OCI-LY7 (cell line): ENCODE measurements at regions not wholly inside any gene's neighbourhood (a gene's known extent, or its start where the extent isn't known, plus 50 kb on each side); places are given as distances from the start of the nearest gene placed in this dataset.

ENCODE experiments used
- BruUV-seq: library from RNA; stranded (reverse); fragments of 400-500 nt; replicated peaks from 2 replicates; lab custom pipeline; 2021; lab: Mats Ljungman, UMichigan
- CTCF ChIA-PET: fragments of 300-600 bp; sonication (Branson Sonifier 250); formaldehyde crosslinking; loops from one replicate; lab custom pipeline; 2022; ENCODE audit warnings: antibody characterized with exemption; ENCODE audit not compliant: unreplicated experiment; lab: Charles Lee
- POLR2A ChIA-PET: fragments of 300-600 bp; sonication (Branson Sonifier 250); formaldehyde crosslinking; loops from one replicate; lab custom pipeline; 2022; ENCODE audit warnings: antibody characterized with exemption; lab: Charles Lee
- DNase-seq: peaks from one replicate; pipeline ENCODE4 v3.0.0-alpha.2; 2015; ENCODE audit warnings: low spot score
- H2AFZ ChIP-seq: fragments of 200-600 bp; sonication (generic), shearing (Covaris generic); 2 replicates; pipeline ENCODE4 v1.6.1; 2014; ENCODE audit warnings: mild to moderate bottlenecking, antibody characterized with exemption, low read length, moderate library complexity
- H3K27ac ChIP-seq: fragments of 200-600 bp; sonication (generic); 2 replicates; pipeline ENCODE4 v1.5.1; 2014; ENCODE audit warnings: mixed run types, low read depth, mild to moderate bottlenecking, moderate library complexity, low read length, inconsistent platforms; ENCODE audit not compliant: poor library complexity, severe bottlenecking
- H3K36me3 ChIP-seq: fragments of 200-600 bp; sonication (generic); 2 replicates; pipeline ENCODE4 v1.6.1; 2014; ENCODE audit warnings: mild to moderate bottlenecking, antibody characterized with exemption, low read length, moderate library complexity, mixed read lengths; ENCODE audit not compliant: insufficient read depth
- H3K4me1 ChIP-seq: fragments of 200-600 bp; sonication (generic); 2 replicates; pipeline ENCODE4 v1.5.1; 2014; ENCODE audit warnings: mild to moderate bottlenecking, low read length; ENCODE audit not compliant: insufficient read depth, poor library complexity, severe bottlenecking
- H3K4me2 ChIP-seq: fragments of 200-600 bp; sonication (generic); 2 replicates; pipeline ENCODE4 v1.6.1; 2014; ENCODE audit warnings: mild to moderate bottlenecking, low read length
- H3K4me3 ChIP-seq: fragments of 200-600 bp; sonication (generic); 2 replicates; pipeline ENCODE4 v1.5.1; 2014; ENCODE audit warnings: mild to moderate bottlenecking, low read depth, low read length; ENCODE audit not compliant: poor library complexity, severe bottlenecking
- H3K79me2 ChIP-seq: fragments of 200-600 bp; sonication (generic); 2 replicates; pipeline ENCODE4 v1.6.1; 2016; ENCODE audit warnings: low read depth, mild to moderate bottlenecking, low read length, moderate library complexity, mixed read lengths; ENCODE audit not compliant: insufficient read depth
- H3K9me2 ChIP-seq: fragments of 200-600 bp; sonication (generic); 2 replicates; pipeline ENCODE4 v1.6.1; 2016; ENCODE audit warnings: mild to moderate bottlenecking, low read length, mixed read lengths; ENCODE audit not compliant: insufficient read depth
- H3K9me3 ChIP-seq: fragments of 200-600 bp; sonication (generic); 2 replicates; pipeline ENCODE4 v1.6.1; 2014; ENCODE audit warnings: mild to moderate bottlenecking, mixed run types, low read length, mixed read lengths
- H4K20me1 ChIP-seq: fragments of 200-600 bp; sonication (generic); 2 replicates; pipeline ENCODE4 v1.6.1; 2014; ENCODE audit warnings: mild to moderate bottlenecking, antibody characterized with exemption, low read length, moderate library complexity, mixed read lengths; ENCODE audit not compliant: insufficient read depth
- EZH2phosphoT487 ChIP-seq: fragments of 200-600 bp; sonication (generic); IDR thresholded peaks from 2 replicates; pipeline ENCODE4 v1.6.1; 2018; ENCODE audit warnings: low read depth, borderline replicate concordance, mild to moderate bottlenecking, mixed run types, antibody characterized with exemption, low read length, moderate library complexity, mixed read lengths
- intact Hi-C: fragments of 100-400 bp; cut with micrococcal nuclease; formaldehyde crosslinking; loops from one replicate; pipeline ENCODE4 v1.10.0; 2022; ENCODE audit not compliant: unreplicated experiment
- TF ChIP-seq, protein P1 (sequence below): fragments of 200-600 bp; sonication (generic); conservative IDR thresholded peaks from 2 replicates; pipeline ENCODE4 v1.5.1; 2014; ENCODE audit warnings: mild to moderate bottlenecking, antibody characterized with exemption, low read length, moderate library complexity, mixed read lengths

DNA sequence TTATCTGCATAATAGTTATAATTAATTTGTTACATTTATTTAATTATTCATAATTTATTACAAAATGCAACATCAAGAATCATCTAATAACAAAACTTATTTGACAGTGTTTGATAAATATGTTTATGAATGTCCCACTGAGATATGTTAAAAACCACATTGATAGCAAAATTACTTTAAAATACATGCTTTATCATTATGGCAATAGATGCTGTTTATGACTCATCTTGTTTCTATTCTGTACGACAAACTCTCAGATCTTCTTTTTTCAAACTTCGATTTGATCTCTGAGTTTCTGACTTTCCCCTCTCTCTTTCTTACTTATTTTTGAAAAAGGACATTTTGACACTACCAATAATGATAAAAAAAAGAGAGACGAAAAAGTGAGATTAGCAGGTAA is 56.8 kb upstream of the LRRK2 start:
- Histone ChIP-seq H2AFZ (no peak overlapping the region), H3K4me2 (no peak overlapping the region)

DNA sequence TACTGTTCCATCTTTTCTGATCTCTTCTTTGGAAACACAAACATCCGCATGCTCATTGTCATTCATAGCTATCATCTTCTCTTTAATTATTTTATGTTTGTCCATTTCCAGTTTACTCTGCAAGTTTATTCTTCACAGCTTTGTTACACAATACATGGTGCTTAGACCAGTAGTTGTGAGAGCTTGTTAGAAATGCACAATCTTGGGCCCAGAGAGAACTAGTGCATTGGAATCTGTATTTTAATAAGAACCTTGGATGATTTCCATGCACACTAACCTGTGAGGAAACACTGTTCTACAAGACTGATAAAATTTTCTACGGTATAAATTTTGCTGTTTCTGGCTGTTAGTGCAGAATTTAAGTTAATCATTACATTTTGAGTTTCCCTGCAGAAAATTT is 59.3 kb upstream of the SLC2A13 start:
- no peaks in the 10 kb centered on the region for H3K9me2 ChIP-seq
- no peaks in the 10 kb centered on the region; the same call in 1 of the 2 replicates for H3K36me3 ChIP-seq
- no peak overlapping the region for H3K4me2 ChIP-seq
- POLR2A ChIA-PET: interaction anchor here (0.7 to 1.4 kb wide), 2 partner anchors 9 to 28 kb away, joined by 3 to 7 read pairs; no protein-coding TSS in a partner anchor
- no peak for DNase-seq
- H3K27ac ChIP-seq: no peak overlapping the region
- CTCF ChIA-PET: no interaction called here
- H3K4me1 ChIP-seq: no peaks in the 10 kb centered on the region
- H3K9me3 ChIP-seq: peaks cover 51% of the 10 kb centered on the region
- H3K79me2 ChIP-seq: no peaks in the 10 kb centered on the region
- H4K20me1 ChIP-seq: no peaks in the 10 kb centered on the region
- intact Hi-C loops: no loop called here
- TF ChIP-seq EZH2phosphoT487: no peak
- TF ChIP-seq, protein P1, sequence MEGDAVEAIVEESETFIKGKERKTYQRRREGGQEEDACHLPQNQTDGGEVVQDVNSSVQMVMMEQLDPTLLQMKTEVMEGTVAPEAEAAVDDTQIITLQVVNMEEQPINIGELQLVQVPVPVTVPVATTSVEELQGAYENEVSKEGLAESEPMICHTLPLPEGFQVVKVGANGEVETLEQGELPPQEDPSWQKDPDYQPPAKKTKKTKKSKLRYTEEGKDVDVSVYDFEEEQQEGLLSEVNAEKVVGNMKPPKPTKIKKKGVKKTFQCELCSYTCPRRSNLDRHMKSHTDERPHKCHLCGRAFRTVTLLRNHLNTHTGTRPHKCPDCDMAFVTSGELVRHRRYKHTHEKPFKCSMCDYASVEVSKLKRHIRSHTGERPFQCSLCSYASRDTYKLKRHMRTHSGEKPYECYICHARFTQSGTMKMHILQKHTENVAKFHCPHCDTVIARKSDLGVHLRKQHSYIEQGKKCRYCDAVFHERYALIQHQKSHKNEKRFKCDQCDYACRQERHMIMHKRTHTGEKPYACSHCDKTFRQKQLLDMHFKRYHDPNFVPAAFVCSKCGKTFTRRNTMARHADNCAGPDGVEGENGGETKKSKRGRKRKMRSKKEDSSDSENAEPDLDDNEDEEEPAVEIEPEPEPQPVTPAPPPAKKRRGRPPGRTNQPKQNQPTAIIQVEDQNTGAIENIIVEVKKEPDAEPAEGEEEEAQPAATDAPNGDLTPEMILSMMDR: no peak
- no peak overlapping the region for H2AFZ ChIP-seq
- no TSS peak for BruUV-seq
- H3K4me3 ChIP-seq: no peak overlapping the region

More for the DNA sequence above, 56.8 kb upstream of the LRRK2 start:
- Histone ChIP-seq H3K79me2 (no peaks in the 10 kb centered on the region), H3K9me2 (no peaks in the 10 kb centered on the region), H3K4me1 (no peaks in the 10 kb centered on the region), H3K4me3 (no peak overlapping the region), H3K36me3 (no peaks in the 10 kb centered on the region; the same call in 1 of the 2 replicates), H3K9me3 (peaks cover 25% of the 10 kb centered on the region), H3K27ac (no peak overlapping the region), H4K20me1 (no peaks in the 10 kb centered on the region)
- intact Hi-C loops: no loop called here
- BruUV-seq: no TSS peak
- POLR2A ChIA-PET: interaction anchor here (1.1 kb wide), 1 partner anchor 20 kb away, joined by 3 read pairs; no protein-coding TSS in a partner anchor
- no peak for DNase-seq
- CTCF ChIA-PET: no interaction called here
- no peak for TF ChIP-seq EZH2phosphoT487
- TF ChIP-seq, protein P1: no peak

DNA sequence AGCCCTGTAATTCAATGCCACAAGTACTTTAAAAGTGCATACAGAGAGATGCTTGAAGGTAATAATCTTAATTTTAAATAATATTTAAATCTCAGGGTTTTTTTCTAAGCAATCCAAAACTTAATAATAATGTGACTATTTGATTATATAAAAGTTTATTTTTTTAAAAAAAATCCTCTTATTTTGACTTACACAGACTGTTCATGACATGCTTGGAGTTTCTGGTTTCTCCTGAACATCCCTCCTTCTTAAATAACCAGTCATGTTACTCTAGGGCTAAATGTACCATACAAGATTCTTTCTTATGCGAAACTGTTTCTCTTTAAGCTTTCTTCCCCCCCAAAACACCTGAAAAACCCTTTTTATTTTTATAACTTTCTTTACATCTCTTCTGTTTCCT is 58.2 kb upstream of the SLC2A13 start:
- peak; percentile 42 for DNase-seq
- ChIA-PET CTCF (no interaction called here), POLR2A (interaction anchor here (0.6 to 1.4 kb wide), 2 partner anchors 29 to 83 kb away, joined by 3 to 7 read pairs; no protein-coding TSS in a partner anchor)
- Histone ChIP-seq H3K9me2 (no peaks in the 10 kb centered on the region), H3K9me3 (peaks cover 62% of the 10 kb centered on the region), H3K27ac (no peak overlapping the region), H3K36me3 (no peaks in the 10 kb centered on the region; the same call in 1 of the 2 replicates), H3K4me1 (no peaks in the 10 kb centered on the region), H3K79me2 (no peaks in the 10 kb centered on the region), H3K4me3 (no peak overlapping the region), H3K4me2 (no peak overlapping the region), H4K20me1 (no peaks in the 10 kb centered on the region), H2AFZ (no peak overlapping the region)
- intact Hi-C loops: no loop called here
- BruUV-seq: no TSS peak
- no peak for TF ChIP-seq EZH2phosphoT487
- TF ChIP-seq, protein P1: no peak
